H1 (cell line): ENCODE measurements at regions not wholly inside any gene's neighbourhood (a gene's known extent, or its start where the extent isn't known, plus 50 kb on each side); places are given as distances from the start of the nearest gene placed in this dataset.

ENCODE experiments used
- CEBPB ChIP-seq: IDR thresholded peaks from 2 replicates; pipeline ENCODE4 v1.6.1; 2012; ENCODE audit warnings: low read depth, low read length
- CHD7 ChIP-seq: fragments of 300-600 bp; sonication (generic); IDR thresholded peaks from 2 replicates; pipeline ENCODE4 v1.7.1; 2012; ENCODE audit warnings: low read length, moderate library complexity, mild to moderate bottlenecking, inconsistent platforms; ENCODE audit not compliant: insufficient replicate concordance
- FOSL1 ChIP-seq: IDR thresholded peaks from 2 replicates; pipeline ENCODE4 v1.6.1; 2011; ENCODE audit warnings: mild to moderate bottlenecking, low read depth, low read length, moderate library complexity; ENCODE audit not compliant: insufficient read depth
- JUN ChIP-seq: IDR thresholded peaks from 2 replicates; pipeline ENCODE4 v1.6.1; 2011; ENCODE audit warnings: low read depth, mild to moderate bottlenecking, improper control_type of control experiment, low read length
- KDM5A ChIP-seq: fragments of 200-600 bp; IDR thresholded peaks from 2 replicates; pipeline ENCODE4 v1.7.1; 2012; ENCODE audit warnings: mild to moderate bottlenecking, low read length, inconsistent platforms, mixed read lengths
- RBBP5 ChIP-seq: IDR thresholded peaks from 2 replicates; pipeline ENCODE4 v1.7.1; 2012; ENCODE audit warnings: low read depth, mild to moderate bottlenecking, inconsistent platforms, low read length, moderate library complexity, borderline replicate concordance
- RFX5 ChIP-seq: IDR thresholded peaks from 2 replicates; pipeline ENCODE4 v1.6.1; 2011; ENCODE audit warnings: low read depth, low read length, improper control_type of control experiment, borderline replicate concordance
- SIRT6 ChIP-seq: IDR thresholded peaks from one replicate; pipeline ENCODE4 v1.7.1; 2012; ENCODE audit warnings: low read length, inconsistent platforms
- SP1 ChIP-seq: IDR thresholded peaks from 2 replicates; pipeline ENCODE4 v1.6.1; 2011; ENCODE audit warnings: low read depth, low read length
- SP4 ChIP-seq: IDR thresholded peaks from 2 replicates; pipeline ENCODE4 v1.6.1; 2012; ENCODE audit warnings: low read length, inconsistent platforms
- TAF7 ChIP-seq: optimal IDR thresholded peaks from 2 replicates; pipeline ENCODE3; 2011; ENCODE audit warnings: low read depth, mild to moderate bottlenecking, inconsistent platforms, low read length, moderate library complexity, borderline replicate concordance

GRCh38 chr21:35954066-35954465, 106.3 kb downstream of the SETD4 start (continued):
- no peak for TF ChIP-seq CHD7
- TF ChIP-seq TAF7 = no peak
- TF ChIP-seq SP1 = no peak
- no peak for TF ChIP-seq CEBPB
- TF ChIP-seq SIRT6 = no peak
- no peak for TF ChIP-seq RBBP5
- no peak for TF ChIP-seq RFX5
- no peak for TF ChIP-seq JUN
- TF ChIP-seq SP4 = no peak
- no peak for TF ChIP-seq KDM5A
- no peak for TF ChIP-seq FOSL1
